HepG2 (cell line): ENCODE measurements at regions not wholly inside any gene's neighbourhood (a gene's known extent, or its start where the extent isn't known, plus 50 kb on each side); places are given as distances from the start of the nearest gene placed in this dataset.
"Not testable (repeated sequence)": the region's sequence is repeated elsewhere in the genome, so short reads cannot be mapped to it uniquely, and the experiment has no call there.

ENCODE experiments used
- ATAC-seq: fragments of 200-7000 bp; cut with Tn5 transposase; 3 replicates; pipeline ENCODE4 v1.9.1; 2020; ENCODE audit warnings: mild to moderate bottlenecking, moderate library complexity
- BruUV-seq: library from RNA; stranded (reverse); fragments of 400-500 nt; replicated peaks from 2 replicates; lab custom pipeline; 2021; lab: Mats Ljungman, UMichigan
- CTCF ChIA-PET: fragments of 300-600 bp; formaldehyde crosslinking; extraction: SDS; loops from one replicate; lab custom pipeline; 2021; ENCODE audit warnings: low total read pairs, inconsistent platforms, low intra/inter-chr PET ratio; lab: Yijun Ruan, JAX
- POLR2A ChIA-PET: fragments of 350-600 bp; sonication (Branson Sonifier 250); formaldehyde crosslinking; loops from one replicate; lab custom pipeline; 2020; ENCODE audit warnings: antibody characterized with exemption, inconsistent platforms; lab: Yijun Ruan, JAX
- DNase-seq: peaks from one replicate; pipeline ENCODE4 v3.0.0-alpha.2; 2015; ENCODE audit warnings: low spot score
- FAIRE-seq: peaks from 3 replicates; lab custom pipeline; 2011; peaks lifted over from hg19 to GRCh38; lab: Jason Lieb, UNC
- H2AFZ ChIP-seq: one replicate; pipeline ENCODE4 v1.6.1; 2011; ENCODE audit warnings: low read length, inconsistent platforms
- H3K27ac ChIP-seq: fragments of 300-600 bp; 3 replicates; pipeline ENCODE4 v1.8.0; 2011; ENCODE audit warnings: mixed run types, mild to moderate bottlenecking, mixed read lengths, low read length, inconsistent platforms; ENCODE audit not compliant: insufficient read depth; ENCODE audit errors: extremely low read length
- H3K27me3 ChIP-seq, 2 experiments: fragments of 200-600 bp in 1 of 2; 2 replicates in 1 of 2; 3 replicates in 1 of 2; pipeline versions ENCODE4 v1.6.0 to v1.8.0; 2011; ENCODE audit warnings: low read length in 2 of 2, mild to moderate bottlenecking in 2 of 2, moderate library complexity in 2 of 2, inconsistent platforms in 1 of 2; ENCODE audit not compliant: insufficient read depth in 2 of 2, control insufficient read depth in 1 of 2
- H3K36me3 ChIP-seq, 2 experiments: fragments of 200-600 bp in 1 of 2; replicated peaks in 1 of 2; 2 replicates in 1 of 2; 3 replicates in 1 of 2; pipeline versions ENCODE4 v1.5.1 to v1.8.0; 2011; ENCODE audit warnings: low read length in 2 of 2, inconsistent platforms in 1 of 2; ENCODE audit not compliant: insufficient read depth in 2 of 2, control insufficient read depth in 1 of 2
- H3K4me1 ChIP-seq: 2 replicates; pipeline ENCODE4 v1.5.1; 2012; ENCODE audit warnings: low read length, inconsistent platforms; ENCODE audit not compliant: insufficient read depth
- H3K4me2 ChIP-seq: 2 replicates; pipeline ENCODE4 v1.6.0; 2011; ENCODE audit warnings: low read depth, low read length, inconsistent platforms
- H3K4me3 ChIP-seq, 3 experiments: fragments of 200-600 bp in 1 of 3; sonication (generic), shearing (Covaris generic) in 1 of 3; replicated peaks in 1 of 3; 2 replicates each; pipeline ENCODE4 v1.5.1; 2011 to 2016; ENCODE audit warnings: low read length in 3 of 3, inconsistent platforms in 2 of 3, low read depth in 2 of 3, mild to moderate bottlenecking in 2 of 3, control low read depth in 1 of 3, mixed read lengths in 1 of 3; ENCODE audit not compliant: insufficient read depth in 1 of 3
- H3K79me2 ChIP-seq: one replicate; pipeline ENCODE4 v1.6.1; 2011; ENCODE audit warnings: low read length, inconsistent platforms; ENCODE audit not compliant: insufficient read depth
- H3K9ac ChIP-seq: 2 replicates; pipeline ENCODE4 v1.6.0; 2011; ENCODE audit warnings: mild to moderate bottlenecking, low read depth, low read length, inconsistent platforms; ENCODE audit not compliant: insufficient read depth
- H3K9me3 ChIP-seq: 2 replicates; pipeline ENCODE4 v1.5.1; 2012; ENCODE audit warnings: mild to moderate bottlenecking, low read length
- H4K20me1 ChIP-seq: 2 replicates; pipeline ENCODE4 v1.6.0; 2011; ENCODE audit warnings: inconsistent platforms, mild to moderate bottlenecking, low read length, moderate library complexity; ENCODE audit not compliant: insufficient read depth
- NPAS2 ChIP-seq: sonication (generic); formaldehyde crosslinking; IDR thresholded peaks from 2 replicates; pipeline ENCODE4 v1.8.0; 2022; ENCODE audit warnings: mild to moderate bottlenecking, missing genetic modification reagents, borderline replicate concordance
- WGBS: methylation state at CpG from one replicate; pipeline ENCODE4 v1.1.6; 2017; ENCODE audit warnings: low lambda C conversion rate; 5-methylcytosine and 5-hydroxymethylcytosine counted together
- in situ Hi-C: cut with HindIII; loops from 2 replicates; pipeline ENCODE4 v1.10.0; 2017; ENCODE audit warnings: low pct_unique_long_range_greater_than_20kb; ENCODE audit not compliant: extremely low pct_ligation_motif_present
- intact Hi-C: fragments of 100-400 bp; cut with micrococcal nuclease; formaldehyde crosslinking; loops from one replicate; pipeline ENCODE4 v1.10.0; 2022; ENCODE audit not compliant: unreplicated experiment
- TF ChIP-seq, protein P1 (sequence below): IDR thresholded peaks from 2 replicates; pipeline ENCODE4 v1.6.1; 2016; ENCODE audit warnings: low read depth, missing genetic modification reagents, missing compliant biosample characterization
- TF ChIP-seq, protein P2 (sequence below): sonication (generic); formaldehyde crosslinking; IDR thresholded peaks from one replicate; pipeline ENCODE4 v1.5.1; 2020; ENCODE audit warnings: mild to moderate bottlenecking, missing genetic modification reagents; ENCODE audit errors: not compliant biosample characterization

DNA sequence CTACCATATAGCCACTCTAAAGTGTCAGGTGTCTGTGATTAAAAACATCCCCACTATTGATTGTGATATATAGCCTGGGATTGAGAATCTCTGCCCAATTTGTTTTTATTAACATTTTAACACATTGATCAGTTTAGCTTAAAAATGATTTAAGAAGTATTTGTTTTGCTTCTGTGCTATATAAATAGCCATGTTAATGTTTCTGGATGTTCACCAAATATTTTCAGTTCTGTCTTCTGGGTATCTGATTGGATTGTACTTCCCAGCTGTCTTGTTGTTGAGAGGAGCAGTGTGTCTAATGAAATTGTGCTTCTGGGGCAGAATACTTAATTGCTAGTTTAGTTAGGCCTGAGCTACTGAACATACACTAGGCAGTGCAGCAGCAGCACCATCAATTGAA is 126.6 kb upstream of the TUSC1 start (continued):
- TF ChIP-seq, protein P1, sequence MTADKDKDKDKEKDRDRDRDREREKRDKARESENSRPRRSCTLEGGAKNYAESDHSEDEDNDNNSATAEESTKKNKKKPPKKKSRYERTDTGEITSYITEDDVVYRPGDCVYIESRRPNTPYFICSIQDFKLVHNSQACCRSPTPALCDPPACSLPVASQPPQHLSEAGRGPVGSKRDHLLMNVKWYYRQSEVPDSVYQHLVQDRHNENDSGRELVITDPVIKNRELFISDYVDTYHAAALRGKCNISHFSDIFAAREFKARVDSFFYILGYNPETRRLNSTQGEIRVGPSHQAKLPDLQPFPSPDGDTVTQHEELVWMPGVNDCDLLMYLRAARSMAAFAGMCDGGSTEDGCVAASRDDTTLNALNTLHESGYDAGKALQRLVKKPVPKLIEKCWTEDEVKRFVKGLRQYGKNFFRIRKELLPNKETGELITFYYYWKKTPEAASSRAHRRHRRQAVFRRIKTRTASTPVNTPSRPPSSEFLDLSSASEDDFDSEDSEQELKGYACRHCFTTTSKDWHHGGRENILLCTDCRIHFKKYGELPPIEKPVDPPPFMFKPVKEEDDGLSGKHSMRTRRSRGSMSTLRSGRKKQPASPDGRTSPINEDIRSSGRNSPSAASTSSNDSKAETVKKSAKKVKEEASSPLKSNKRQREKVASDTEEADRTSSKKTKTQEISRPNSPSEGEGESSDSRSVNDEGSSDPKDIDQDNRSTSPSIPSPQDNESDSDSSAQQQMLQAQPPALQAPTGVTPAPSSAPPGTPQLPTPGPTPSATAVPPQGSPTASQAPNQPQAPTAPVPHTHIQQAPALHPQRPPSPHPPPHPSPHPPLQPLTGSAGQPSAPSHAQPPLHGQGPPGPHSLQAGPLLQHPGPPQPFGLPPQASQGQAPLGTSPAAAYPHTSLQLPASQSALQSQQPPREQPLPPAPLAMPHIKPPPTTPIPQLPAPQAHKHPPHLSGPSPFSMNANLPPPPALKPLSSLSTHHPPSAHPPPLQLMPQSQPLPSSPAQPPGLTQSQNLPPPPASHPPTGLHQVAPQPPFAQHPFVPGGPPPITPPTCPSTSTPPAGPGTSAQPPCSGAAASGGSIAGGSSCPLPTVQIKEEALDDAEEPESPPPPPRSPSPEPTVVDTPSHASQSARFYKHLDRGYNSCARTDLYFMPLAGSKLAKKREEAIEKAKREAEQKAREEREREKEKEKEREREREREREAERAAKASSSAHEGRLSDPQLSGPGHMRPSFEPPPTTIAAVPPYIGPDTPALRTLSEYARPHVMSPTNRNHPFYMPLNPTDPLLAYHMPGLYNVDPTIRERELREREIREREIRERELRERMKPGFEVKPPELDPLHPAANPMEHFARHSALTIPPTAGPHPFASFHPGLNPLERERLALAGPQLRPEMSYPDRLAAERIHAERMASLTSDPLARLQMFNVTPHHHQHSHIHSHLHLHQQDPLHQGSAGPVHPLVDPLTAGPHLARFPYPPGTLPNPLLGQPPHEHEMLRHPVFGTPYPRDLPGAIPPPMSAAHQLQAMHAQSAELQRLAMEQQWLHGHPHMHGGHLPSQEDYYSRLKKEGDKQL (CRISPR knock-in tag), result no peak
- TF ChIP-seq, protein P2, sequence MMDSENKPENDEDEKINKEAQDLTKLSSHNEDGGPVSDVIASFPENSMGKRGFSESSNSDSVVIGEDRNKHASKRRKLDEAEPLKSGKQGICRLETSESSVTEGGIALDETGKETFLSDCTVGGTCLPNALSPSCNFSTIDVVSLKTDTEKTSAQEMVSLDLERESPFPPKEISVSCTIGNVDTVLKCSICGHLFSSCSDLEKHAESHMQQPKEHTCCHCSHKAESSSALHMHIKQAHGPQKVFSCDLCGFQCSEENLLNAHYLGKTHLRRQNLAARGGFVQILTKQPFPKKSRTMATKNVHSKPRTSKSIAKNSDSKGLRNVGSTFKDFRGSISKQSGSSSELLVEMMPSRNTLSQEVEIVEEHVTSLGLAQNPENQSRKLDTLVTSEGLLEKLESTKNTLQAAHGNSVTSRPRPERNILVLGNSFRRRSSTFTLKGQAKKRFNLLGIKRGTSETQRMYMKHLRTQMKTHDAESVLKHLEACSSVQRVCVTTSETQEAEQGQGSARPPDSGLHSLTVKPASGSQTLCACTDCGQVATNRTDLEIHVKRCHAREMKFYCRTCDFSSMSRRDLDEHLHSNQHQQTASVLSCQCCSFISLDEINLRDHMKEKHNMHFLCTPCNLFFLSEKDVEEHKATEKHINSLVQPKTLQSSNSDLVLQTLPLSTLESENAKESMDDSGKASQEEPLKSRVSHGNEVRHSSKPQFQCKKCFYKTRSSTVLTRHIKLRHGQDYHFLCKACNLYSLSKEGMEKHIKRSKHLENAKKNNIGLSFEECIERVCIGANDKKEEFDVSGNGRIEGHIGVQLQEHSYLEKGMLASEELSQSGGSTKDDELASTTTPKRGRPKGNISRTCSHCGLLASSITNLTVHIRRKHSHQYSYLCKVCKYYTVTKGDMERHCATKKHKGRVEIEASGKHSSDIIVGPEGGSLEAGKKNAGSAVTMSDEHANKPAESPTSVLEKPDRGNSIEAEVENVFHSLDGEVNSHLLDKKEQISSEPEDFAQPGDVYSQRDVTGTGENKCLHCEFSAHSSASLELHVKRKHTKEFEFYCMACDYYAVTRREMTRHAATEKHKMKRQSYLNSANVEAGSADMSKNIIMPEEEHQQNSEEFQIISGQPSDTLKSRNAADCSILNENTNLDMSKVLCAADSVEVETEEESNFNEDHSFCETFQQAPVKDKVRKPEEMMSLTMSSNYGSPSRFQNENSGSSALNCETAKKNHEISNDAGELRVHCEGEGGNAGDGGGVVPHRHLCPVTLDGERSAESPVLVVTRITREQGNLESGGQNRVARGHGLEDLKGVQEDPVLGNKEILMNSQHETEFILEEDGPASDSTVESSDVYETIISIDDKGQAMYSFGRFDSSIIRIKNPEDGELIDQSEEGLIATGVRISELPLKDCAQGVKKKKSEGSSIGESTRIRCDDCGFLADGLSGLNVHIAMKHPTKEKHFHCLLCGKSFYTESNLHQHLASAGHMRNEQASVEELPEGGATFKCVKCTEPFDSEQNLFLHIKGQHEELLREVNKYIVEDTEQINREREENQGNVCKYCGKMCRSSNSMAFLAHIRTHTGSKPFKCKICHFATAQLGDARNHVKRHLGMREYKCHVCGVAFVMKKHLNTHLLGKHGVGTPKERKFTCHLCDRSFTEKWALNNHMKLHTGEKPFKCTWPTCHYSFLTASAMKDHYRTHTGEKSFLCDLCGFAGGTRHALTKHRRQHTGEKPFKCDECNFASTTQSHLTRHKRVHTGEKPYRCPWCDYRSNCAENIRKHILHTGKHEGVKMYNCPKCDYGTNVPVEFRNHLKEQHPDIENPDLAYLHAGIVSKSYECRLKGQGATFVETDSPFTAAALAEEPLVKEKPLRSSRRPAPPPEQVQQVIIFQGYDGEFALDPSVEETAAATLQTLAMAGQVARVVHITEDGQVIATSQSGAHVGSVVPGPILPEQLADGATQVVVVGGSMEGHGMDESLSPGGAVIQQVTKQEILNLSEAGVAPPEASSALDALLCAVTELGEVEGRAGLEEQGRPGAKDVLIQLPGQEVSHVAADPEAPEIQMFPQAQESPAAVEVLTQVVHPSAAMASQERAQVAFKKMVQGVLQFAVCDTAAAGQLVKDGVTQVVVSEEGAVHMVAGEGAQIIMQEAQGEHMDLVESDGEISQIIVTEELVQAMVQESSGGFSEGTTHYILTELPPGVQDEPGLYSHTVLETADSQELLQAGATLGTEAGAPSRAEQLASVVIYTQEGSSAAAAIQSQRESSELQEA, result no peak
- TF ChIP-seq NPAS2 (CRISPR knock-in tag), result no peak

DNA sequence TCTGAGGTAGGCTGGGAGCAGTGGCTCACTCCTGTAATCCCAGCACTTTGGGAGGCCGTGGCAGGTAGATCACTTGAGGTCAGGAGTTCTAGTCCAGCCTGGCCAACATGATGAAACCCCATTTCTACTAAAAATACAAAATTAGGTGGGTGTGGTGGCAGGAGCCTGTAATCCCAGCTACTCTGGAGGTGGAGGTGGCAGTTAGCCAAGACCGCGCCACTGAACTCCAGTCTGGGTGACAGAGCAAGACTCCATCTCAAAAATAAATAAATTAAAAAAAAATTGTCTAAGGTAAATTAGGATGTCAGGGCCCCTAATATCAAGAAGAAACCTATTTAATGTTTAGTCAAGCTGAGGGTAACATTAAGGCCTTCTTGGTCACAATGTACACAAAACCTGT is 123.7 kb upstream of the TUSC1 start:
- FAIRE-seq, H3K9ac ChIP-seq, H3K4me2 ChIP-seq, H3K79me2 ChIP-seq, H3K4me1 ChIP-seq, H3K27me3 ChIP-seq, CTCF ChIA-PET, H3K4me3 ChIP-seq, ATAC-seq, H2AFZ ChIP-seq, H4K20me1 ChIP-seq, BruUV-seq, H3K27ac ChIP-seq, H3K36me3 ChIP-seq, POLR2A ChIA-PET, in situ Hi-C loops, intact Hi-C loops, DNase-seq: not testable (repeated sequence)
- H3K9me3 ChIP-seq, result peaks cover 67% of the 10 kb centered on the region
- 67% methylated on average over 3 of the region's 3 CpGs for WGBS
